Pancreas (tissue), 10 donors: ENCODE measurements at regions not wholly inside any gene's neighbourhood (a gene's known extent, or its start where the extent isn't known, plus 50 kb on each side); places are given as distances from the start of the nearest gene placed in this dataset.

Experiments used
- ATAC-seq, 4 donors: fragments of 200-7000 bp; cut with Tn5 transposase; one replicate each; pipeline versions ENCODE4 v1.8.0 to v1.9.1; 2020; ENCODE audit warnings: mild to moderate bottlenecking in 4 of 4, moderate library complexity in 4 of 4
- DNase-seq, 6 donors: peaks; one replicate each; pipeline ENCODE4 v3.0.0-alpha.2; 2020
- FAIRE-seq: peaks from 2 replicates; lab custom pipeline; 2012; peaks lifted over from hg19 to GRCh38; lab: Jason Lieb, UNC
- H3K27ac ChIP-seq, 4 donors: fragments of 200-600 bp; sonication (generic); 1 replicate in 3 of 4; 2 replicates in 1 of 4; pipeline versions ENCODE4 v1.5.0 to v1.8.0; 2020
- H3K27me3 ChIP-seq, 4 donors: fragments of 200-600 bp; one replicate each; pipeline ENCODE4 v1.8.0; 2021
- H3K36me3 ChIP-seq, 3 donors: fragments of 200-600 bp; sonication (generic) in 1 of 3; one replicate each; pipeline versions ENCODE4 v1.5.0 to v1.8.0; 2020 to 2021
- H3K4me1 ChIP-seq, 3 donors: fragments of 200-600 bp; one replicate each; pipeline ENCODE4 v1.8.0; 2021
- H3K4me3 ChIP-seq, 4 donors: fragments of 200-600 bp; sonication (generic) in 2 of 4; one replicate each; pipeline versions ENCODE4 v1.5.0 to v1.8.0; 2020 to 2021
- H3K9me3 ChIP-seq, 4 donors: fragments of 200-600 bp; one replicate each; pipeline ENCODE4 v1.8.0; 2021
- CTCF ChIP-seq, 4 donors: fragments of 200-600 bp; sonication (generic) in 3 of 4; IDR thresholded peaks; one replicate each; pipeline versions ENCODE4 v1.5.0 to v1.8.0; 2021; ENCODE audit warnings: antibody characterized with exemption in 4 of 4
- WGBS, 2 donors: extraction: QIAGEN DNeasy Blood & Tissue Kit; methylation state at CpG; one replicate each; pipeline ENCODE4 v1.1.7; 2013; 5-methylcytosine and 5-hydroxymethylcytosine counted together
- intact Hi-C, 3 donors: fragments of 100-400 bp; cut with DNase I; formaldehyde crosslinking; loops; one replicate each; pipeline versions ENCODE4 v1.11.1 to v1.14.2; 2022
- donor health status: healthy with polysubstance abuse.
- donor health status: DM: no; HTN: no; CAD: no; lungs with moderate emphysema.
- donor health status: DM: no; HTN: no; CAD: no.
- donor health status: control.
- donor health status: control.
- donor health status: Bipolar disorder and iron deficiency.
- donor health status: DM: yes; HTN: yes; CAD: no.
- donor health status: DM: no; HTN: no; CAD: no.
- donor health status: DM: no; HTN: no; CAD: no.
- donor health status: DM: yes; HTN: yes; CAD: no.

- DNase-seq (no peak), FAIRE-seq (no peak), ATAC-seq (no peak)
- TF ChIP-seq CTCF (IDR thresholded peaks at IDR 0.05): no peak
- intact Hi-C loops: no loop called here
- H3K4me1 ChIP-seq: no peaks in the 10 kb centered on the region
- no peaks in the 10 kb centered on the region for H3K27me3 ChIP-seq
- no peaks in the 10 kb centered on the region for H3K36me3 ChIP-seq
- H3K4me3 ChIP-seq: no peak overlapping the region
- H3K27ac ChIP-seq: no peak overlapping the region
- H3K9me3 ChIP-seq: no peaks in the 10 kb centered on the region
Observed at GRCh38 chr7:8975681-8976080, 542.3 kb downstream of the NXPH1 start.

DNA sequence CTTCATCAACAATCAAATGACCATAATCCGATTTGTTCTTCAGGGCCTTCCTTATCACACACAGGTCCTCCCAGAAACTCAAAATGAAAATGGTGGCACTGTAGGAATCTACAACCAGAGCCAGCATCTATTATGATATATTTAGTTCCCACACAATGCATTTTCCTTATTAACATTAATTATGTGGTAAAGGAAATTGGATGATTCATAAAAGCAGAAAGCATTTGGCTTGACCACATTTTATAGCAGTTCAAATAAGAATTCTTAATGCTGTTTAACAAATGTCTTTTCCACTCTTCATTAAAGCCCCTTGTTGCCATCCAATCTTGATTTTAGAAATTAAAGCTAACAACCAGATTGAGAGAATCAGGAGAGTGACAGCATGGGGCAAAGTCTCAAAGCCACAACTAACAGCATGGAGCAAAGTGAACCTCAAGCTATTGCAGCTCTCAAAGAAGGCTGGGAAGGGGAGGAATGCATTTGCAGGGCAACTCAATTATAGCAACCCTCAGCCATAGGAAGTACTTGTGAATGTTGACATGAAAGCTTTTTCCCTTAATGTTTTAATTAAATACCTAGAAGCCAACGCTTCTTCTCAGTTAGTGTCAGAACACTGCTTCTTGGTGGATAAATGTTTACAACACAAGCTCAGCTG lies 549.1 kb downstream of the NXPH1 start:
- TF ChIP-seq CTCF (IDR thresholded peaks at IDR 0.05): no peak
- Histone ChIP-seq H3K4me1 (no peaks in the 10 kb centered on the region), H3K4me3 (no peak overlapping the region), H3K9me3 (no peaks in the 10 kb centered on the region), H3K36me3 (no peaks in the 10 kb centered on the region), H3K27ac (no peak overlapping the region), H3K27me3 (no peaks in the 10 kb centered on the region)
- intact Hi-C loops: no loop called here
- 56 to 66% methylated on average over 2 of the region's 2 CpGs for WGBS, 2 donors
- FAIRE-seq (no peak), ATAC-seq (no peak), DNase-seq (no peak)

DNA sequence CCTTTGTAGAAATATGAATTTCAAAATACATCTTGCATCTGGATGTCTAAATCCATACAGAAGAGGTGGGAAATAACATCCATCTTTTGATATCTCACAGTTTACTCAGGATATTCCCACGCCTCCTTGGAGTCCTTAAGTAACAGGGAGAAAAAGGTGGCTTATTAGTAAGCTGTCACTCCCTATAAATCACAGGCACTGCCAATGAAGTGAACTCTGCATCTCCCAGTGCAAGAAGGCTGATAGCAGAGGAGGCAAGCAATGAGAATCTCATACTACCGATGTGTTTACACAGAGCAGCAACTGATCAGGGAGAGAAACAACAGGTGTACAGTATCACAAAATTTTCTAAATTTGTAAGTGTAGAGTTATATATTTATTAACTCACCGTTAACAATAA lies 551.8 kb downstream of the NXPH1 start:
- Histone ChIP-seq H3K4me1 (no peaks in the 10 kb centered on the region), H3K9me3 (no peaks in the 10 kb centered on the region), H3K4me3 (no peak overlapping the region), H3K27ac (no peak overlapping the region), H3K36me3 (no peaks in the 10 kb centered on the region), H3K27me3 (no peaks in the 10 kb centered on the region)
- FAIRE-seq (no peak), DNase-seq (no peak), ATAC-seq (no peak)
- no peak for TF ChIP-seq CTCF (IDR thresholded peaks at IDR 0.05)
- WGBS, 2 donors: 45 to 53% methylated on average over 3 of the region's 3 CpGs
- intact Hi-C loops: no loop called here

- WGBS, 2 donors: 54 to 58% methylated on average over 5 of the region's 5 CpGs
- Histone ChIP-seq H3K4me1 (no peaks in the 10 kb centered on the region), H3K27me3 (no peaks in the 10 kb centered on the region), H3K27ac (no peak overlapping the region), H3K9me3 (no peaks in the 10 kb centered on the region), H3K4me3 (no peak overlapping the region), H3K36me3 (no peaks in the 10 kb centered on the region)
- TF ChIP-seq CTCF (IDR thresholded peaks at IDR 0.05): no peak
- FAIRE-seq (no peak), ATAC-seq (no peak), DNase-seq (no peak)
- intact Hi-C loops: no loop called here
Observed at GRCh38 chr7:8988267-8988666, 554.9 kb downstream of the NXPH1 start.

- TF ChIP-seq CTCF (IDR thresholded peaks at IDR 0.05): no peak
- FAIRE-seq (no peak), ATAC-seq (no peak), DNase-seq (no peak)
- Histone ChIP-seq H3K9me3 (no peaks in the 10 kb centered on the region), H3K36me3 (no peaks in the 10 kb centered on the region), H3K27ac (no peak overlapping the region), H3K4me1 (no peaks in the 10 kb centered on the region), H3K27me3 (no peaks in the 10 kb centered on the region), H3K4me3 (no peak overlapping the region)
- intact Hi-C loops: no loop called here
- WGBS, 2 donors: 70 to 76% methylated on average over 2 of the region's 2 CpGs
Observed at GRCh38 chr7:8991159-8991558, 557.8 kb downstream of the NXPH1 start.
